GM12875 (cell line): ENCODE measurements at regions not wholly inside any gene's neighbourhood (a gene's known extent, or its start where the extent isn't known, plus 50 kb on each side); places are given as distances from the start of the nearest gene placed in this dataset.

ENCODE experiments used
- H3K4me3 ChIP-seq: one replicate; pipeline ENCODE4 v1.5.1; 2011; ENCODE audit warnings: low read depth, low read length, control low read depth
- TF ChIP-seq, protein P1 (sequence below): IDR thresholded peaks from 2 replicates; pipeline ENCODE4 v1.5.1; 2011; ENCODE audit warnings: low read depth, mild to moderate bottlenecking, control low read depth, inconsistent platforms, low read length, moderate library complexity, borderline replicate concordance; ENCODE audit not compliant: insufficient read depth

DNA sequence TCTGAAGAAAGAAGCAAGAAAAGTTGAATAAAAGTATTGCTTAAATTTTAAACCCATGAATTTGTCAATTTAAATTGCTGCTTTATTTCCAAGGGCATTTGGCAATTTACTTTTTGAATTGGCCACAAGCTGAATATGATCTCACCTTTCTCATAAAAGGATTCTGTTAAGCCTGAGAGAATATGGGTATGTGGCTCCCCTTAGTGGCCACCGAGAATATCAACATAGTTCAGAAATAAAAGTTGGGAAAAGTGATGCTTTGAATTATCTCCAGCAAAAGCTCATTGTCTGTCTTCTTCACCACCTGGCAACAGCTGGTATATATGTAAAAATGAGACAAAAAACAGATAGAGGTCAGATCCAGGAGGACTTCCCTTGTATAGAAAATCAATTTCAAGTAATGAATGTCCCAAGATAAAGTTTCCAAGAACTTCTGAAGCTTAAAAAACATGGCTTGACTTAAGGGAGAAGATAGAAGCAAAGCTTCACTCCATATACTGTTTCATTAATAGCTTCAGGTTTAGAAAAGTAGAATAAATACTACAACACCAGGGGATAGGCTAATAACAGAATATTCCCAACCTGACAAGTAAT, 290.7 kb upstream of the FAM241A start:
- H3K4me3 ChIP-seq, result no peak overlapping the region
- TF ChIP-seq, protein P1, sequence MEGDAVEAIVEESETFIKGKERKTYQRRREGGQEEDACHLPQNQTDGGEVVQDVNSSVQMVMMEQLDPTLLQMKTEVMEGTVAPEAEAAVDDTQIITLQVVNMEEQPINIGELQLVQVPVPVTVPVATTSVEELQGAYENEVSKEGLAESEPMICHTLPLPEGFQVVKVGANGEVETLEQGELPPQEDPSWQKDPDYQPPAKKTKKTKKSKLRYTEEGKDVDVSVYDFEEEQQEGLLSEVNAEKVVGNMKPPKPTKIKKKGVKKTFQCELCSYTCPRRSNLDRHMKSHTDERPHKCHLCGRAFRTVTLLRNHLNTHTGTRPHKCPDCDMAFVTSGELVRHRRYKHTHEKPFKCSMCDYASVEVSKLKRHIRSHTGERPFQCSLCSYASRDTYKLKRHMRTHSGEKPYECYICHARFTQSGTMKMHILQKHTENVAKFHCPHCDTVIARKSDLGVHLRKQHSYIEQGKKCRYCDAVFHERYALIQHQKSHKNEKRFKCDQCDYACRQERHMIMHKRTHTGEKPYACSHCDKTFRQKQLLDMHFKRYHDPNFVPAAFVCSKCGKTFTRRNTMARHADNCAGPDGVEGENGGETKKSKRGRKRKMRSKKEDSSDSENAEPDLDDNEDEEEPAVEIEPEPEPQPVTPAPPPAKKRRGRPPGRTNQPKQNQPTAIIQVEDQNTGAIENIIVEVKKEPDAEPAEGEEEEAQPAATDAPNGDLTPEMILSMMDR, result peak; percentile 45; the same call in 1 of the 2 replicates

DNA sequence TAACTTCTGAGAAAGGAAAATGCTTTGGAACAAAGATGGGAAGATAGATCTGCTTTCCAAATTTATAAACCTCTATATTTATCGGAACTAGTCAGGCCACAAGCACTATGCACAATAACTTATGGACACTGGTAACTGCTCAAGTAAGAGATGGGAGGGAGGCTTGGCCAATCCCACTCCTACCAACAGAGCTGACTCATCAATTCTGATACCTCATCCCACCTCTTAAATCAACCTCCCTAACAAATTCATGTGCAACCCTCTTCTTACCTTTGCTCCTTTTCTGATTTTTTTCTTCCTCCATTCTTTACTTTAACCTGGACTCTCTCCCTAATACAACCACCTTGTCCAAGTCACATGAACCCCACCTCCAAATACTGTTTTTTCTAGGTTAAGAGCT, 289.9 kb upstream of the FAM241A start:
- no peak overlapping the region for H3K4me3 ChIP-seq
- TF ChIP-seq, protein P1, result no peak

DNA sequence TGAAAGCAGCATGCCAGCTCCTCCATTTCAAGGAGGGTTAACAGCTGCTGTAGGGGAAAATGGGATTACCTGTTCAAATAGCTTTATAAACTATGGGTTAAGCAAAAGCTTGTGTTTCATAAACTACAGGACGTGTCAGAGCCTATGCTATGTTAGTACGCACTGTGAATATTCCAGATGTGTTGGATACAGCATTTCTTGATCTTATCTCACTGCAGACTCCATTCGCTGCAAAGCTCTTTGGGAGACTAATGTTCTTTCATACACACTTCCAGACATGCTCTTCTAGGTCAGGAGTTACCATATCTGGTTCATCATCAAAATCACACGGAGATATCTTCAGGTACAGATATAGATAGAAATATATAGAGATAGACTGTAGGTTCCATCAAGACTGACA, 281.2 kb upstream of the FAM241A start:
- H3K4me3 ChIP-seq, result no peak overlapping the region
- TF ChIP-seq, protein P1, result no peak

DNA sequence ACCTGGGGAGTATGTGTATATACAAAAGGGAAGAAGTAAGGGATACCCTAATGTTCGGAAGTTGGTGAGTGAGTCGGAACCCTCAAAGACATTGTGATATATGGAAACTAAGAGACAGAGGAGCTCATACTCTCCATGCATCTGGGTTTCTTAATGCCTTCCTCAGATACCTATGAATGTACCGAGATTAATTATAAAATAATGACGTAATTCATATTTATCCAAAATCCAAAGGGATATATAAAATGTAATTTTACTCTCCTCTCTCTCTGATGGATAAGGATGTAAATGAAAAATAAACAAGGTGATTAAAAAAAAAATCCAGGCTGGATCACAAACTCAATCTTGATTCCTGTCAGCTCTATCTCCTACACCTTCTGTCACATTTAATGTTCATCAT, 275.9 kb upstream of the FAM241A start:
- H3K4me3 ChIP-seq, result no peak overlapping the region
- TF ChIP-seq, protein P1, result no peak

DNA sequence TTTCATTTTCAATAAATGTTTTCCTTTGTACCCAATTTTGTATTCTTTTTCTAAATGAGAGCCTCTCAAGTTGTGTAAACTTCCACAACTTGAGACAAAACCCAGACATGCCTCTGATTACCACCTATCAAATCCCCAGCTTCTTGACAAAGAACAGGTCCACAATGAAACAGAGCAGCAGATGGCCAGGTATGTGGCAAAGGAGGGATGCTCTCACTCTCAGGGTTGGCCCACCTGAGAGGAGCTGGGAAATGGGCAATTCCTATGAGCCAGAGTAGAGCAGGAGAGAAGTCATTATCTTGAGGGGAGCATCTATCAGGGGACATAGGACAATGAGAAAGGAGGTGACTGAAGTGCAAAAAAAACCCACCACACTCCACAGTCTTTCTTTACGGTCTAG, 273.5 kb upstream of the FAM241A start:
- TF ChIP-seq, protein P1, result no peak
- no peak overlapping the region for H3K4me3 ChIP-seq

DNA sequence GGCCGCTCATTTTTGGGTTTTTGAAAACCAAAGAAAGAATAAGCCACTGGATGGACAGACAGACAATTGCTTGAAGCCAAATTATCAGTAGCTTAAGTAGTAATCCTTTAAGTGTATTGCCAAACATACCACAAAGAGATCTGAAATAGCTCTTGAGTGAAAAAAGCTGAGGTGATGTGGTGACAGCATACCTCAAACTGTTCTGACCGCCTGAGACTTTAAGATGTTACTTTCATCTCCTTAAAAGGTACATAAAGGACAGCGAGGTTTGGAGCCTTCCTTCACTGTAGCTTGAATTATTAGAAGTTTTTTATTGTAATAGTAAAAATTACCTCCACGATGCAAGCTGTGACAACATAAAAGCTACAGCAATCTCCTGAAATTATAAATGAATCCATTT, 271.5 kb upstream of the FAM241A start:
- TF ChIP-seq, protein P1, result no peak
- H3K4me3 ChIP-seq, result no peak overlapping the region

DNA sequence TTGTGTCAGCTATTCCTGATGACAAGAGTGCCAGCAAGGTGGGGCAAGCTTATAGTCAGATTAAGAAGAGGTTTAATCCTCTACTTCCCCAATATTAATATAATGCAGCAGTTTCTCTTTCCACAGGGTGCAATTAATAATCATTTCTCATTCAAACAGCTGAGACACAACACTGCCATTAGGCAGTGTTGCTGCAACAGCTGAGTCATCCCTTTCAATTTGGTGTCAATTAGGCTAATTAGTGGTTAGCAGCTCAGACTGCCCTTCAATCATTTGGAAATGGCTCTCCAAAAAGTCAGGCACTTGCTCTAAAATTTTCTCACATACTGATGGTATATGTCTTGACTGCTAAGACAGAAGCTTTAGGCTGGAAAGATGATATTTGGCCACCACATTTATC, 265.7 kb upstream of the FAM241A start:
- TF ChIP-seq, protein P1, result no peak
- H3K4me3 ChIP-seq, result no peak overlapping the region
